ENCODE measurements at regions not wholly inside any gene's neighbourhood (a gene's known extent, or its start where the extent isn't known, plus 50 kb on each side); places are given as distances from the start of the nearest gene placed in this dataset.

- Histone ChIP-seq H3K4me3 (IDR thresholded peaks at IDR 0.05; ENCODE audit: insufficient read depth, low read depth, low read length) (no peak overlapping the region), H3K9ac (no peak overlapping the region), H4K20me1 (ENCODE audit: insufficient read depth) (no peaks in the 10 kb centered on the region), H3K79me2 (ENCODE audit: insufficient read depth, low read depth) (no peaks in the 10 kb centered on the region), H3K4me1 (ENCODE audit: low read depth, poor library complexity, severe bottlenecking) (no peaks in the 10 kb centered on the region), H3K4me2 (no peak overlapping the region), H2AFZ (ENCODE audit: low read depth) (no peak overlapping the region), H3K27ac (no peak overlapping the region), H3K36me3 (ENCODE audit: insufficient read depth) (no peaks in the 10 kb centered on the region), H3K27me3 (ENCODE audit: insufficient read depth, low read depth) (no peaks in the 10 kb centered on the region)
- TF ChIP-seq CTCF (conservative IDR thresholded peaks at IDR 0.05; ENCODE audit: low read depth, low read length) = no peak
These were observed 769.5 kb downstream of the TUSC7 start for GRCh38 chr3:117479095-117479494.

DNA sequence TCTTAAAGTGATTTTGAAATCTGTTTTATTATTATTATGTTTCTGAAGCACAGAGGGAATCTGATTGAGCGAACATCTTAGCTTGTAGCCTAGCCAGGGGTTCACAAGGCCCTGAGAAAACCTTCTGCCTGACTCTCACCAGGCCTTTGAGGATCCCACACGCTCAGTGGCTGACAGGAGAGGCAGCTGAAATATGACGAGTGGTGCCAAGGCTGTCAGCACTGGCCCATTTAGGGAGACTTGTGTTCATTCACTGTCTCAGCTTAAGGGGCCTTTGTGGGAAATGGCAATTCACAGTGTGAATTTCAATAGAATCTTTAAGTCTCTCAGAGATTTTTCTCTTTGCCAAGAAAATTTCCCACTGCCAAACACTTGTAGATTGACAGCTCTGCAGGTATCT lies 770.9 kb downstream of the TUSC7 start:
- H3K79me2 ChIP-seq (ENCODE audit: insufficient read depth, low read depth) = no peaks in the 10 kb centered on the region
- H2AFZ ChIP-seq (ENCODE audit: low read depth) = no peak overlapping the region
- no peaks in the 10 kb centered on the region for H3K27me3 ChIP-seq (ENCODE audit: insufficient read depth, low read depth)
- H3K9ac ChIP-seq = no peak overlapping the region
- no peak overlapping the region for H3K4me2 ChIP-seq
- no peaks in the 10 kb centered on the region for H3K36me3 ChIP-seq (ENCODE audit: insufficient read depth)
- no peak overlapping the region for H3K4me3 ChIP-seq (IDR thresholded peaks at IDR 0.05; ENCODE audit: insufficient read depth, low read depth, low read length)
- H3K27ac ChIP-seq = no peak overlapping the region
- H3K4me1 ChIP-seq (ENCODE audit: low read depth, poor library complexity, severe bottlenecking) = no peaks in the 10 kb centered on the region
- no peaks in the 10 kb centered on the region for H4K20me1 ChIP-seq (ENCODE audit: insufficient read depth)
- no peak for TF ChIP-seq CTCF (conservative IDR thresholded peaks at IDR 0.05; ENCODE audit: low read depth, low read length)

GRCh38 chr3:117480972-117481371 lies 771.4 kb downstream of the TUSC7 start:
- H3K4me1 ChIP-seq (ENCODE audit: low read depth, poor library complexity, severe bottlenecking) = no peaks in the 10 kb centered on the region
- H3K36me3 ChIP-seq (ENCODE audit: insufficient read depth) = no peaks in the 10 kb centered on the region
- no peak for TF ChIP-seq CTCF (conservative IDR thresholded peaks at IDR 0.05; ENCODE audit: low read depth, low read length)
- H3K79me2 ChIP-seq (ENCODE audit: insufficient read depth, low read depth) = no peaks in the 10 kb centered on the region
- H4K20me1 ChIP-seq (ENCODE audit: insufficient read depth) = no peaks in the 10 kb centered on the region
- no peak overlapping the region for H3K4me3 ChIP-seq (IDR thresholded peaks at IDR 0.05; ENCODE audit: insufficient read depth, low read depth, low read length)
- no peak overlapping the region for H3K9ac ChIP-seq
- no peak overlapping the region for H2AFZ ChIP-seq (ENCODE audit: low read depth)
- H3K4me2 ChIP-seq = no peak overlapping the region
- H3K27ac ChIP-seq = no peak overlapping the region
- H3K27me3 ChIP-seq (ENCODE audit: insufficient read depth, low read depth) = no peaks in the 10 kb centered on the region

DNA sequence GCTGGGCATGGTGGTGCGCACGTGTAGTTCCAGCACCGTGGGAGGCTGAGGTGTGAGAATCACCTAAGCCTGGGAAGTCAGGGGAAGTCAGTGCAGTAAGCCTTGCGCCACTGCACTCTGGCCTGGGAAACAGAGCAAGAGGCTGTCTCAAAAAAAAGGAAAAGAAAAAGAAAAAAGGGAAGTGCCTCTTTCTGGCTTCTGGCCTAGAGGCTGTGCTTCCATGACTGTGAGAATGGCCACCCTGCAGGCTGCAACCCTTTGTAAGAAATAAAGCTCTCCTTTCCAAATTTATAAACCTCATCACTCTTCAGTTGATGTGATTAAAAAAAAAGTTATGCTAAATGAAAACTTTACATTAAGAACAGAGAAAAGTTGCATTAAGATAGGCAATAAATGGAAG lies 774.3 kb downstream of the TUSC7 start:
- Histone ChIP-seq H3K27ac (no peak overlapping the region), H2AFZ (ENCODE audit: low read depth) (no peak overlapping the region), H3K4me2 (no peak overlapping the region), H4K20me1 (ENCODE audit: insufficient read depth) (no peaks in the 10 kb centered on the region), H3K36me3 (ENCODE audit: insufficient read depth) (no peaks in the 10 kb centered on the region), H3K4me1 (ENCODE audit: low read depth, poor library complexity, severe bottlenecking) (no peaks in the 10 kb centered on the region), H3K79me2 (ENCODE audit: insufficient read depth, low read depth) (no peaks in the 10 kb centered on the region), H3K9ac (no peak overlapping the region), H3K4me3 (IDR thresholded peaks at IDR 0.05; ENCODE audit: insufficient read depth, low read depth, low read length) (no peak overlapping the region), H3K27me3 (ENCODE audit: insufficient read depth, low read depth) (no peaks in the 10 kb centered on the region)
- TF ChIP-seq CTCF (conservative IDR thresholded peaks at IDR 0.05; ENCODE audit: low read depth, low read length) = no peak

DNA sequence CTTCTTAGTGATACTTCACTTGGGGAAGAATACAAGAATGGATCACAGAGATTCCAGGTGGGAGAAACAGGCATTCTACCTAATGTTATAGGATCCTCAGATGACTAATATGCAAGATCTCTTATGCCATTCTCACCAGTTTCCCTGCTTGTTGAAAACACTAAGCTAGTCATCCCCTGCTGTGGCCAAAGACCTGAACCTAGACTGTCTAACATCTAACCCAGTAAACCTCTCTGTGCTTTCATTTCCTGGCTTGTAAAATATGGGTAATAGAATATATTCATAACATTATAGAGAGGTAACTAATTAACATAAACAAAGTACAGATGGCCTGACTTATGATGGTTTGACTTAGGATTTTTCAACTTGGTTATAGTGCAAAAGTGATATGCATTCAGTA lies 776.3 kb downstream of the TUSC7 start:
- Histone ChIP-seq H3K4me3 (IDR thresholded peaks at IDR 0.05; ENCODE audit: insufficient read depth, low read depth, low read length) (no peak overlapping the region), H2AFZ (ENCODE audit: low read depth) (no peak overlapping the region), H4K20me1 (ENCODE audit: insufficient read depth) (no peaks in the 10 kb centered on the region), H3K27me3 (ENCODE audit: insufficient read depth, low read depth) (no peaks in the 10 kb centered on the region), H3K79me2 (ENCODE audit: insufficient read depth, low read depth) (no peaks in the 10 kb centered on the region), H3K9ac (no peak overlapping the region), H3K4me1 (ENCODE audit: low read depth, poor library complexity, severe bottlenecking) (no peaks in the 10 kb centered on the region), H3K4me2 (no peak overlapping the region), H3K36me3 (ENCODE audit: insufficient read depth) (no peaks in the 10 kb centered on the region), H3K27ac (no peak overlapping the region)
- no peak for TF ChIP-seq CTCF (conservative IDR thresholded peaks at IDR 0.05; ENCODE audit: low read depth, low read length)

All from KMS-11 (cell line).